Neuronal stem cell (in vitro differentiated cells): ENCODE measurements at regions not wholly inside any gene's neighbourhood (a gene's known extent, or its start where the extent isn't known, plus 50 kb on each side); places are given as distances from the start of the nearest gene placed in this dataset.

ENCODE experiments used
- DNase-seq: peaks from one replicate; pipeline ENCODE4 v3.0.0-alpha.2; 2013; ENCODE audit warnings: low spot score
- H2AFZ ChIP-seq: one replicate; pipeline ENCODE4 v1.6.1; 2013; ENCODE audit warnings: mild to moderate bottlenecking, low read length, inconsistent platforms
- H2AK5ac ChIP-seq: 2 replicates; pipeline ENCODE4 v1.6.1; 2013; ENCODE audit warnings: low read depth, mild to moderate bottlenecking, inconsistent platforms, low read length, moderate library complexity, mixed read lengths
- H2BK120ac ChIP-seq: 2 replicates; pipeline ENCODE4 v1.6.1; 2013; ENCODE audit warnings: low read depth, mild to moderate bottlenecking, inconsistent platforms, low read length, moderate library complexity, mixed read lengths
- H2BK12ac ChIP-seq: one replicate; pipeline ENCODE4 v1.6.1; 2013; ENCODE audit warnings: low read length, inconsistent platforms
- H2BK15ac ChIP-seq: 2 replicates; pipeline ENCODE4 v1.6.1; 2013; ENCODE audit warnings: mild to moderate bottlenecking, low read length, inconsistent platforms, mixed read lengths
- H2BK5ac ChIP-seq: one replicate; pipeline ENCODE4 v1.6.1; 2013; ENCODE audit warnings: inconsistent platforms, mild to moderate bottlenecking, low read length, moderate library complexity
- H3K14ac ChIP-seq: one replicate; pipeline ENCODE4 v1.6.1; 2013; ENCODE audit warnings: low read length, inconsistent platforms
- H3K18ac ChIP-seq: 2 replicates; pipeline ENCODE4 v1.6.1; 2013; ENCODE audit warnings: low read length, inconsistent platforms
- H3K23ac ChIP-seq: 2 replicates; pipeline ENCODE4 v1.6.1; 2013; ENCODE audit warnings: low read depth, mild to moderate bottlenecking, mixed read lengths, low read length, inconsistent platforms; ENCODE audit not compliant: poor library complexity
- H3K27ac ChIP-seq: replicated peaks from 3 replicates; pipeline ENCODE4 v1.5.1; 2013; ENCODE audit warnings: low read length, inconsistent platforms
- H3K27me3 ChIP-seq, 3 experiments: 2 replicates each; pipeline ENCODE4 v1.6.1; 2013; ENCODE audit warnings: low read length in 3 of 3, mild to moderate bottlenecking in 2 of 3, inconsistent platforms in 1 of 3, low read depth in 1 of 3, mixed read lengths in 1 of 3, moderate library complexity in 1 of 3; ENCODE audit not compliant: control insufficient read depth in 3 of 3, insufficient read depth in 3 of 3
- H3K36me3 ChIP-seq, 2 donors: replicated peaks in 1 of 2; 2 replicates each; pipeline ENCODE4 v1.6.1; 2013; ENCODE audit warnings: low read length in 2 of 2; ENCODE audit not compliant: control insufficient read depth in 2 of 2, insufficient read depth in 2 of 2
- H3K4ac ChIP-seq: 2 replicates; pipeline ENCODE4 v1.6.1; 2013; ENCODE audit warnings: inconsistent platforms, mild to moderate bottlenecking, low read length, moderate library complexity
- H3K4me1 ChIP-seq, 2 donors: 1 replicate in 1 of 2; 2 replicates in 1 of 2; pipeline ENCODE4 v1.6.1; 2013; ENCODE audit warnings: low read length in 2 of 2, low read depth in 1 of 2; ENCODE audit not compliant: control insufficient read depth in 2 of 2, insufficient read depth in 1 of 2
- H3K4me2 ChIP-seq: one replicate; pipeline ENCODE4 v1.6.1; 2013; ENCODE audit warnings: mild to moderate bottlenecking, low read length, inconsistent platforms; ENCODE audit not compliant: insufficient read depth, poor library complexity, severe bottlenecking
- H3K4me3 ChIP-seq, 2 donors: 2 replicates each; pipeline ENCODE4 v1.5.1; 2013; ENCODE audit warnings: low read length in 2 of 2, mild to moderate bottlenecking in 2 of 2, inconsistent platforms in 1 of 2, moderate library complexity in 1 of 2
- H3K79me1 ChIP-seq: one replicate; pipeline ENCODE4 v1.6.1; 2013; ENCODE audit warnings: low read depth, mild to moderate bottlenecking, inconsistent platforms, low read length, moderate library complexity
- H3K9ac ChIP-seq: one replicate; pipeline ENCODE4 v1.6.1; 2013; ENCODE audit warnings: mild to moderate bottlenecking, low read depth, low read length, inconsistent platforms; ENCODE audit not compliant: poor library complexity
- H3K9me3 ChIP-seq, 2 donors: replicated peaks in 1 of 2; 2 replicates each; pipeline versions ENCODE3 to v1.6.1; 2013; ENCODE audit warnings: low read length in 2 of 2, mild to moderate bottlenecking in 2 of 2, inconsistent platforms in 1 of 2, low read depth in 1 of 2, mixed read lengths in 1 of 2, moderate library complexity in 1 of 2; ENCODE audit not compliant: control insufficient read depth in 2 of 2, insufficient read depth in 1 of 2
- H4K8ac ChIP-seq: one replicate; pipeline ENCODE4 v1.6.1; 2013; ENCODE audit warnings: low read depth, mild to moderate bottlenecking, inconsistent platforms, low read length, moderate library complexity
- H4K91ac ChIP-seq: one replicate; pipeline ENCODE4 v1.6.1; 2013; ENCODE audit warnings: low read length, low read depth, mild to moderate bottlenecking, inconsistent platforms; ENCODE audit not compliant: poor library complexity
- WGBS, 2 donors: extraction: QIAGEN DNeasy Blood & Tissue Kit; methylation state at CpG; one replicate each; pipeline ENCODE4 v1.1.7; 2013; ENCODE audit warnings: missing lambda C conversion rate in 2 of 2, mixed read lengths in 1 of 2; ENCODE audit not compliant: insufficient read length in 2 of 2, insufficient replicate concordance in 1 of 2; ENCODE audit errors: extremely low coverage in 2 of 2; 5-methylcytosine and 5-hydroxymethylcytosine counted together

- no peak overlapping the region for H2BK5ac ChIP-seq
- no peak overlapping the region for H3K18ac ChIP-seq
- H2AFZ ChIP-seq = no peak overlapping the region
- DNase-seq = no peak
- no peak overlapping the region for H4K91ac ChIP-seq
- peaks cover 0 to 1% of the 10 kb centered on the region in 2 donors for H3K9me3 ChIP-seq
- H3K4me2 ChIP-seq = no peak overlapping the region
- no peak overlapping the region for H2AK5ac ChIP-seq
- H2BK15ac ChIP-seq = no peak overlapping the region
- H3K4me1 ChIP-seq = no peaks in the 10 kb centered on the region
- H3K79me1 ChIP-seq = no peaks in the 10 kb centered on the region
- no CpG with 5 or more reads among the region's 9 CpGs for WGBS, 2 donors
- H4K8ac ChIP-seq = no peak overlapping the region
- H3K27me3 ChIP-seq = peaks cover 0 to 10% (median 0%) of the 10 kb centered on the region in 3 experiments
- H3K27ac ChIP-seq = no peak overlapping the region
- no peak overlapping the region for H2BK12ac ChIP-seq
- H3K4ac ChIP-seq = no peak overlapping the region
- no peak overlapping the region for H3K4me3 ChIP-seq
- H3K36me3 ChIP-seq = no peaks in the 10 kb centered on the region
- H3K14ac ChIP-seq = no peak overlapping the region
- no peak overlapping the region for H2BK120ac ChIP-seq
- H3K9ac ChIP-seq = no peak overlapping the region
- no peak overlapping the region for H3K23ac ChIP-seq
These were observed 72.3 kb upstream of the ADGRG2 start for GRCh38 chrX:19194285-19195242.

GRCh38 chrX:19195243-19195610 lies 73.0 kb upstream of the ADGRG2 start:
- H3K14ac ChIP-seq = no peak overlapping the region
- H2AK5ac ChIP-seq = no peak overlapping the region
- no peak for DNase-seq
- H2BK12ac ChIP-seq = no peak overlapping the region
- H3K18ac ChIP-seq = no peak overlapping the region
- no peak overlapping the region for H4K8ac ChIP-seq
- no peak overlapping the region for H3K23ac ChIP-seq
- H3K27me3 ChIP-seq = peaks cover 0 to 12% (median 0%) of the 10 kb centered on the region in 3 experiments
- no peak overlapping the region for H2BK120ac ChIP-seq
- H3K9ac ChIP-seq = no peak overlapping the region
- no peaks in the 10 kb centered on the region for H3K36me3 ChIP-seq
- H2BK5ac ChIP-seq = no peak overlapping the region
- no peak overlapping the region for H3K27ac ChIP-seq
- H2BK15ac ChIP-seq = no peak overlapping the region
- H3K4me2 ChIP-seq = no peak overlapping the region
- no peak overlapping the region for H3K4me3 ChIP-seq
- no CpG with 5 or more reads among the region's 11 CpGs for WGBS, 2 donors
- no peaks in the 10 kb centered on the region for H3K79me1 ChIP-seq
- no peak overlapping the region for H2AFZ ChIP-seq
- peaks cover 0 to 1% of the 10 kb centered on the region in 2 donors for H3K9me3 ChIP-seq
- H4K91ac ChIP-seq = no peak overlapping the region
- H3K4ac ChIP-seq = no peak overlapping the region
- H3K4me1 ChIP-seq = no peaks in the 10 kb centered on the region

- H2AK5ac ChIP-seq = no peak overlapping the region
- H2AFZ ChIP-seq = no peak overlapping the region
- H3K27me3 ChIP-seq = peaks cover 0 to 13% (median 0%) of the 10 kb centered on the region in 3 experiments
- no peak overlapping the region for H3K4ac ChIP-seq
- no peak overlapping the region for H2BK120ac ChIP-seq
- H2BK5ac ChIP-seq = no peak overlapping the region
- no peak overlapping the region for H3K4me3 ChIP-seq
- WGBS, 2 donors = no CpG with 5 or more reads among the region's 2 CpGs
- H3K4me2 ChIP-seq = no peak overlapping the region
- no peak overlapping the region for H3K14ac ChIP-seq
- no peaks in the 10 kb centered on the region for H3K4me1 ChIP-seq
- no peaks in the 10 kb centered on the region for H3K79me1 ChIP-seq
- H2BK12ac ChIP-seq = no peak overlapping the region
- H3K18ac ChIP-seq = no peak overlapping the region
- H3K27ac ChIP-seq = no peak overlapping the region
- H4K8ac ChIP-seq = no peak overlapping the region
- H3K36me3 ChIP-seq = no peaks in the 10 kb centered on the region
- no peak overlapping the region for H3K9ac ChIP-seq
- no peak overlapping the region for H2BK15ac ChIP-seq
- no peaks in the 10 kb centered on the region for H3K9me3 ChIP-seq
- DNase-seq = no peak
- H4K91ac ChIP-seq = no peak overlapping the region
- H3K23ac ChIP-seq = no peak overlapping the region
These were observed 76.2 kb upstream of the ADGRG2 start for GRCh38 chrX:19198473-19198872.

GRCh38 chrX:19202171-19202570 lies 79.9 kb upstream of the ADGRG2 start:
- H2AK5ac ChIP-seq = no peak overlapping the region
- H2BK15ac ChIP-seq = no peak overlapping the region
- WGBS, 2 donors = no CpG with 5 or more reads among the region's 1 CpG
- H2BK12ac ChIP-seq = no peak overlapping the region
- H3K14ac ChIP-seq = no peak overlapping the region
- H3K4me3 ChIP-seq = no peak overlapping the region
- H2BK120ac ChIP-seq = no peak overlapping the region
- no peaks in the 10 kb centered on the region for H3K36me3 ChIP-seq
- H3K79me1 ChIP-seq = no peaks in the 10 kb centered on the region
- DNase-seq = no peak
- H3K4ac ChIP-seq = no peak overlapping the region
- no peak overlapping the region for H4K8ac ChIP-seq
- H3K18ac ChIP-seq = no peak overlapping the region
- no peaks in the 10 kb centered on the region for H3K4me1 ChIP-seq
- no peak overlapping the region for H3K23ac ChIP-seq
- no peak overlapping the region for H3K9ac ChIP-seq
- peaks cover 0 to 6% (median 0%) of the 10 kb centered on the region in 3 experiments for H3K27me3 ChIP-seq
- no peak overlapping the region for H2BK5ac ChIP-seq
- H3K27ac ChIP-seq = no peak overlapping the region
- H3K9me3 ChIP-seq = no peaks in the 10 kb centered on the region
- H3K4me2 ChIP-seq = no peak overlapping the region
- no peak overlapping the region for H4K91ac ChIP-seq
- H2AFZ ChIP-seq = no peak overlapping the region
